Right kidney (tissue), 1 donor: ENCODE measurements at regions not wholly inside any gene's neighbourhood (a gene's known extent, or its start where the extent isn't known, plus 50 kb on each side); places are given as distances from the start of the nearest gene placed in this dataset.

ENCODE experiments used
- DNase-seq: peaks from one replicate; pipeline ENCODE4 v3.0.0-alpha.2; 2016

DNA sequence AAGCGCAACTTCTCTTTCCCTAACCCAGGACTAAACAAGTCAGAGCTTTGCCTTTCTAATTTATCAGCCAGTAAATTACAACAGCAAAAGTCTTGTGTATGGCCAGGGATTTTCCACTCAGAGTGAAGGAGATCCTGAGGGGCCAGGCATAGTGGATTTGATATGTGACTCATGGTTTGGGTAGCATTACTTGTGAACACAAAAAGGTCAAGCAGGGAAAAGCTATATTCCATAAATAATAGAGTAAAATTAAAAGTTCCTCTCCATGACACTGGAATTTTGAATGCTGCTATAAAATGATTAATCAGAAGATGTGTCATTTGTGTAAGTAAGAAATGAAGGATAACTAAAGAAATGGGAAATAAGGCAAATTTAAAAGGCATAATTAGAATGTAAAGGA lies 284.8 kb downstream of the HLX start:
- no peak for DNase-seq

GRCh38 chr1:221164951-221165838 lies 286.0 kb downstream of the HLX start:
- DNase-seq, result no peak

GRCh38 chr1:221165839-221166500 lies 286.7 kb downstream of the HLX start:
- no peak for DNase-seq

- DNase-seq, result no peak
These were observed 287.5 kb downstream of the HLX start for GRCh38 chr1:221166559-221167318.

DNA sequence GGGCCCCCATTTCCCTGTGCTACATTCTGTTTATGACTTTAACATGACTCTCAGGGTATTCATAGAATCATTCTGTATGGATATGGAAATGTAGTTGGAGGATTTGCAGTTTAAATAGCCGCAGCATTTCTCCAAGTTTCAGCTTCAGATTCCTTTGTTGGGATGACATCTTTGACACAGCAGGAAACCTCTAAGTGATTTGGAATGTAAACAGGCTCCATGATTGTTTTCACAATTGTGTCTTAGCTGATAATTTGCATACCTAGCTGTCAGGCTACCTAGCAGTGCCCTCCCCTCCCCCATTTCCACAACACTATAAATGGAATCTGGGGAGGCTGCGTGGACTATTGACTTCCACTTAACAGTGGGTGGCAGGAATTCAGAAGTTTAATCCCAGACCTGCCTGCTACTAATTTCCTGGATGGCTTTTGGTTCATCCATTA lies 290.2 kb downstream of the HLX start:
- DNase-seq, result no peak

DNA sequence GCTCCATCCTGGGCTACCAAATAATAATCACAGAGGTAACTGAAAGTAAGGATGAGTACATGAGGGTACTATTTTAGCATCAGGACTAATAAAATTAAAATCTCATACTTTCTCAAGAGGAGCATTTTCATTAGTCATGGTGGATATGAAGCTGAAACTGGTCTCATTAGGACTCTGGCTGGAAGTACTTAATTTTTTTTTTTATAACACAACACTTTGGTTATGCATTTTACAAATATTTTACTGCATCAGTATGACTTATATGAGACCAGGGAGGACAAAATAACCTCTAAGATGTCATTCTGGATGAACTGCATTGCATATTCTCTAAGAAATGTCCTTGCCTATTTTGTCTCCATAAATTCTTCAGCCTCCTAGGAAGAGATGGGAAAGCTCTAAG lies 290.9 kb downstream of the HLX start:
- DNase-seq, result no peak

- no peak for DNase-seq
These were observed 292.5 kb downstream of the HLX start for GRCh38 chr1:221171768-221172167.

DNA sequence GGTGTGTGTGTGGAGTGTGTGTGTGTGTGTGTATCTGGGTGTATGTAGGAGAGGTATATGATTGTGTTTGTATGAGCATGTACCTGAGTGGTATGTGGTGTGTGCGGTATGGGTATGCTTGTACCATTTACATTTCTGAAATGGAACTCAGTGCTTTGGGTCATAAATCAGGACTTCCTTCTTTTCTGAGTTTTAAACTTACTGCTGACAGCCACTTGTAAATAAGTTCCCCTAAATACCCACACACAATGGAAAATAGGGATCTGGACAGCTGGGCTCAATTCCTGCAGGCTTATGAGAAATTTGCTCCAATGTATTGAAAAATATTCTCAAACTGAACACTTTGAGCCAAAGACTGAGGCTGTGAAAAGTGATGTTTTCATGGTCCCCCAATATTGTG lies 293.6 kb downstream of the HLX start:
- no peak for DNase-seq

DNA sequence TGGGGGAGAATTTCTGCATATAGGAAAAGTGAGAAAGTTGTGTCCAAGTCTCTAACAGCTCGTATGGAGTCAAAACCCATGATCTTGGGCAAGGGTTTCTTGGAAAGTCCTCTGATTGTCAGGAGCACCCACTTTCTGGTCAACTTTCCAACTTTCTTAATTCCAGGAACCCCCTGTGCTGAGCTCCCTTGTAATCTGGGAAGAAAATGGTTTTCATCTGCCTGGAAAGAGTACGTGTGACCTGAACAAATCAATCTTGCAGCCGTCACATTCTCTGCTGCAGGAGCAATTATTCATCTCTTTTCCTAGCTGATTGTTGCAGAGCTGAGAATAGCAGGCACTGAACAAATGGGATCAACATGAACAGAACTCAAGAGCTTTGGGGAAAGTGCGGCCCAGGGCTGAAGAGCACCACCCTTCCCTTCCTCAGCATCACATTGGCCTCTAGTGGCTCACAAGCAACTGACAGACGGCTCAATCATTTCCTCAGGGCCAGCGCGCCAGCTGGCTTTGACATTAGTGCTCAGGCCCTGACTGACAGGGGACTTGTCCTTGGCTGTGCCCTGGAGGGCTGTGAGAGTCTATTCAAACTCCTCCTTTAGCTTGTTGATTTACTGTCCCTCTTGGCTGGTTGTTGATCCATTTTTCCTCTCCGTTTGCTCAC lies 295.2 kb downstream of the HLX start:
- DNase-seq, result no peak

DNA sequence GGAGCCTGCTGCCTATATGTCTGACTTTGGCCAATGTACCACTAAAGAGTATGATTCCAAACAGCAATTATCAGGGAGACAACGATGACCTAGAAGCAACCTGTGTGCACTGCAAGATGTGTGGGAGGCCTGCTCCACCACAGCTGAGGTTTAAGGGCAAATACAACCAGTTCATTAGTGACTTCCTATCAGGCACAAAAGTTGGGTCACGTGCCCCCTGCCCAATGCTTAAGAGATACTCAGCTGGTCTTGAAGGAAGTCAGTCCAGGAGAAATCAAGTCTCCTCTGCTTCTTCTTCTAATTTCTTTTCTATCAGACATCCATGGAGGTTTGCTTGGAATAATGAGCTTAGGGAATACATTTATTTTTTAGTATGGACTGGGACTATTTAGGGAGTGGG lies 296.0 kb downstream of the HLX start:
- DNase-seq, result no peak

DNA sequence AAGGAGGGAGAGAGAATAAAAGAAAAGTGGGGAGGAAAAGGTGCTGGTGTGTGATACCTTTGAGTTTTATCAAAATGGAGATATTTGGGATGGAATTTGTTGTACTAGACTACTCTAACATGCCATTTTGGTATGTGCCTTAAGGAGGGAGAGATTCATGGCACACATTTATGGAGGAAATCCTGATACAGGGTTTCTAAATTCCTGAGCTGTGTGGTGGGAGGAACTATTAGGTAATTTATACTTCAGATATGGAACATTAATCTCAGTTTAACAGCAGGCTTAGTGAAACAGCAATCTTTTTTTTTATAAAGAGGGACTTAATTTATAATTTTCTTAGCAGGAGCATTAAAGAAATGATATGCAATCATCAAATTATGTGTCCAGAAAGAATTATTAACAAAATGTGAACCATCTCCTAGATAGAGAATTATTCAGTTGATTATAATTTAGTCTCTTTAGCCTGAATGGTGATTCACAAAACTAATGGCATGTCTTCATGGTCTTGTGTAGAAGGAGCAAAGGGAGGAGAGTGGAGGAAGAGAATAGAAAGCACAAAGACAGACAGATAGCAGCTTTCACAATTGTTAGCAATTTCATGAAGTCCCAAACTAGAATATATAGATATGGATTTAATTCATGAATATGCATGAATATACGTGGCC lies 301.6 kb downstream of the HLX start:
- no peak for DNase-seq

GRCh38 chr1:221182791-221183533 lies 303.7 kb downstream of the HLX start:
- no peak for DNase-seq

- no peak for DNase-seq
These were observed 305.0 kb downstream of the HLX start for GRCh38 chr1:221184131-221184794.

DNA sequence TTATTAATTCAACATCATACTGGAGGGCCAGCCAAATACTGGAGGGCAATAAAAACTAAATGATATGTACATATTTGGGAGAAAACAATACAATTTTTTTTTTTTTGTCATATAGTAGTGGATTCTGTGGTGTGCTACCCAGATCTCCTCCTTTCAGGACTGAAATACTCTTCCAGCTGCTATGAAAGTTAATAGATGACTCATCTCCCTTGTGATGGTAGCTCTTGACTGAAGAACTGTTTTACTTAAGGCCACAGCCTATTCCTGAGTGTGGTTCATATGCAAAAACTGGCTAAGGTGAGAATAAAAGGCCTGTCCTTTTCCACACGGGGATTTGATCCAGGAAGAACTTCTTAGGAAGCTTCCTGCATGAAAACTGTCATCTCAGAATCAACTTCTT lies 307.9 kb downstream of the HLX start:
- no peak for DNase-seq

DNA sequence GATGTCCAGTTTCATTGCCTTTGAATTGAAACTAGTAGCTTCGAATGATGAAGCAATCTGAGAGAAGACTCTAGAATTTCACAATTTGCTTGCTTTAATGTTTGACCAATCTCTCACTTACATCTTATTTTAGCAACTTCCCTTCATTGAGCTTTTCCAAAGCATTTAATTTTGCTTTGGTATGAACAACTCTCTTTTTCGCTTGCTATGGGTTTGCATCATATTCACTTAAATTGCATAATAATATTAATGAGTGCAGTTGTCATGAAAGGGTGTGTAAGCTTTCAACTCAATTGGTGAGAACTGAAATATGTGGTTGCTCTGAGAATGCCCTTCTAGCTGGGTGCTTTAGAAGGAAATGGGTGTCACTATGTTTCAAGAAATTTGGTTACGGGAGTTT lies 309.2 kb downstream of the HLX start:
- DNase-seq, result no peak

DNA sequence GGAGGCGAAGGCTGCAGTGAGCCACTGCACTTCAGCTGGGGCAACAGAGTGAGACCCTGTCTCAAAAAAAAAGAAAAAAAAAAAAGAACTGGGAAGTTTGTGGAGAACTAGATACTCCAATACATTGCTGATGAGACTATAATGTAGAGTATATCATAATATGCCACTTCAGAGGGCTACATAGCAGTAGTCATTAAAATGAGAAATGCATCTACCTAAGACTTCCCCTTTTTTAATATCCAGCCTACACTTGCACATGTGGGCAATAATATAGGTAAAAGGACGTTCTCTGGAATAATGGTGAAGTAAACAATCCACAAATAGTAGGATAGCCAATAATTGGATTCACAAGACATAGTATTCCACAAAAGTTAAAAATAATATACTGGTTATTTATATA lies 311.0 kb downstream of the HLX start:
- DNase-seq, result no peak

- no peak for DNase-seq
These were observed 312.8 kb downstream of the HLX start for GRCh38 chr1:221192055-221192454.

- no peak for DNase-seq
These were observed 321.2 kb downstream of the HLX start for GRCh38 chr1:221200464-221200863.

- DNase-seq, result no peak
These were observed 322.5 kb downstream of the HLX start for GRCh38 chr1:221201773-221202172.

GRCh38 chr1:221203224-221204054 lies 324.2 kb downstream of the HLX start:
- peak; percentile 33 for DNase-seq
